ENCODE measurements at regions not wholly inside any gene's neighbourhood (a gene's known extent, or its start where the extent isn't known, plus 50 kb on each side); places are given as distances from the start of the nearest gene placed in this dataset.

- Histone ChIP-seq H3K9me3 (ENCODE audit: low read depth, low read length) (peaks cover 6% of the 10 kb centered on the region), H3K27me3 (ENCODE audit: insufficient read depth, low read length) (no peaks in the 10 kb centered on the region), H3K4me3 (ENCODE audit: low read length) (no peak overlapping the region), H3K4me1 (ENCODE audit: insufficient read depth, low read length) (no peaks in the 10 kb centered on the region)
Observed at GRCh38 chr1:101338714-101339430, 102.1 kb downstream of the S1PR1 start.

- Histone ChIP-seq H3K9me3 (ENCODE audit: low read depth, low read length) (no peaks in the 10 kb centered on the region), H3K4me1 (ENCODE audit: insufficient read depth, low read length) (no peaks in the 10 kb centered on the region), H3K4me3 (ENCODE audit: low read length) (no peak overlapping the region), H3K27me3 (ENCODE audit: insufficient read depth, low read length) (no peaks in the 10 kb centered on the region)
Observed at GRCh38 chr1:101344745-101345144, 107.9 kb downstream of the S1PR1 start.

- no peaks in the 10 kb centered on the region for H3K4me1 ChIP-seq (ENCODE audit: insufficient read depth, low read length)
- no peak overlapping the region for H3K4me3 ChIP-seq (ENCODE audit: low read length)
- H3K27me3 ChIP-seq (ENCODE audit: insufficient read depth, low read length) = no peaks in the 10 kb centered on the region
- H3K9me3 ChIP-seq (ENCODE audit: low read depth, low read length) = no peaks in the 10 kb centered on the region
Observed at GRCh38 chr1:101346419-101346818, 109.6 kb downstream of the S1PR1 start.

- no peaks in the 10 kb centered on the region for H3K27me3 ChIP-seq (ENCODE audit: insufficient read depth, low read length)
- H3K4me3 ChIP-seq (ENCODE audit: low read length) = no peak overlapping the region
- H3K9me3 ChIP-seq (ENCODE audit: low read depth, low read length) = no peaks in the 10 kb centered on the region
- H3K4me1 ChIP-seq (ENCODE audit: insufficient read depth, low read length) = peaks cover 4% of the 10 kb centered on the region
Observed at GRCh38 chr1:101356013-101356412, 119.2 kb downstream of the S1PR1 start.

- no peak overlapping the region for H3K4me3 ChIP-seq (ENCODE audit: low read length)
- H3K4me1 ChIP-seq (ENCODE audit: insufficient read depth, low read length) = peaks cover 4% of the 10 kb centered on the region
- no peaks in the 10 kb centered on the region for H3K27me3 ChIP-seq (ENCODE audit: insufficient read depth, low read length)
- no peaks in the 10 kb centered on the region for H3K9me3 ChIP-seq (ENCODE audit: low read depth, low read length)
Observed at GRCh38 chr1:101356604-101357443, 120.0 kb downstream of the S1PR1 start.

GRCh38 chr1:101357444-101357986 is 120.7 kb downstream of the S1PR1 start:
- H3K27me3 ChIP-seq (ENCODE audit: insufficient read depth, low read length) = no peaks in the 10 kb centered on the region
- H3K9me3 ChIP-seq (ENCODE audit: low read depth, low read length) = no peaks in the 10 kb centered on the region
- H3K4me3 ChIP-seq (ENCODE audit: low read length) = no peak overlapping the region
- H3K4me1 ChIP-seq (ENCODE audit: insufficient read depth, low read length) = peaks cover 4% of the 10 kb centered on the region

- H3K9me3 ChIP-seq (ENCODE audit: low read depth, low read length) = no peaks in the 10 kb centered on the region
- H3K27me3 ChIP-seq (ENCODE audit: insufficient read depth, low read length) = no peaks in the 10 kb centered on the region
- H3K4me3 ChIP-seq (ENCODE audit: low read length) = no peak overlapping the region
- peaks cover 4% of the 10 kb centered on the region for H3K4me1 ChIP-seq (ENCODE audit: insufficient read depth, low read length)
Observed at GRCh38 chr1:101360506-101360905, 123.7 kb downstream of the S1PR1 start.

GRCh38 chr1:101363891-101364318 is 127.1 kb downstream of the S1PR1 start:
- Histone ChIP-seq H3K9me3 (ENCODE audit: low read depth, low read length) (no peaks in the 10 kb centered on the region), H3K4me1 (ENCODE audit: insufficient read depth, low read length) (no peaks in the 10 kb centered on the region), H3K4me3 (ENCODE audit: low read length) (no peak overlapping the region), H3K27me3 (ENCODE audit: insufficient read depth, low read length) (no peaks in the 10 kb centered on the region)

- Histone ChIP-seq H3K9me3 (ENCODE audit: low read depth, low read length) (no peaks in the 10 kb centered on the region), H3K27me3 (ENCODE audit: insufficient read depth, low read length) (no peaks in the 10 kb centered on the region), H3K4me1 (ENCODE audit: insufficient read depth, low read length) (no peaks in the 10 kb centered on the region), H3K4me3 (ENCODE audit: low read length) (no peak overlapping the region)
Observed at GRCh38 chr1:101364370-101365120, 127.7 kb downstream of the S1PR1 start.

GRCh38 chr1:101365186-101365585 is 128.4 kb downstream of the S1PR1 start:
- Histone ChIP-seq H3K9me3 (ENCODE audit: low read depth, low read length) (no peaks in the 10 kb centered on the region), H3K4me1 (ENCODE audit: insufficient read depth, low read length) (no peaks in the 10 kb centered on the region), H3K27me3 (ENCODE audit: insufficient read depth, low read length) (no peaks in the 10 kb centered on the region), H3K4me3 (ENCODE audit: low read length) (no peak overlapping the region)

GRCh38 chr1:101365878-101366277 is 129.1 kb downstream of the S1PR1 start:
- no peaks in the 10 kb centered on the region for H3K9me3 ChIP-seq (ENCODE audit: low read depth, low read length)

GRCh38 chr1:101366513-101367215 is 129.8 kb downstream of the S1PR1 start:
- no peak overlapping the region for H3K4me3 ChIP-seq (ENCODE audit: low read length)
- H3K4me1 ChIP-seq (ENCODE audit: insufficient read depth, low read length) = no peaks in the 10 kb centered on the region
- no peaks in the 10 kb centered on the region for H3K27me3 ChIP-seq (ENCODE audit: insufficient read depth, low read length)
- no peaks in the 10 kb centered on the region for H3K9me3 ChIP-seq (ENCODE audit: low read depth, low read length)

More at GRCh38 chr1:101365878-101366277, 129.1 kb downstream of the S1PR1 start:
- Histone ChIP-seq H3K4me3 (ENCODE audit: low read length) (no peak overlapping the region), H3K27me3 (ENCODE audit: insufficient read depth, low read length) (no peaks in the 10 kb centered on the region), H3K4me1 (ENCODE audit: insufficient read depth, low read length) (no peaks in the 10 kb centered on the region)

GRCh38 chr1:101367630-101368029 is 130.8 kb downstream of the S1PR1 start:
- Histone ChIP-seq H3K4me3 (ENCODE audit: low read length) (no peak overlapping the region), H3K9me3 (ENCODE audit: low read depth, low read length) (no peaks in the 10 kb centered on the region), H3K4me1 (ENCODE audit: insufficient read depth, low read length) (no peaks in the 10 kb centered on the region), H3K27me3 (ENCODE audit: insufficient read depth, low read length) (no peaks in the 10 kb centered on the region)

- Histone ChIP-seq H3K9me3 (ENCODE audit: low read depth, low read length) (no peaks in the 10 kb centered on the region), H3K4me3 (ENCODE audit: low read length) (no peak overlapping the region), H3K4me1 (ENCODE audit: insufficient read depth, low read length) (no peaks in the 10 kb centered on the region), H3K27me3 (ENCODE audit: insufficient read depth, low read length) (no peaks in the 10 kb centered on the region)
Observed at GRCh38 chr1:101370488-101370887, 133.7 kb downstream of the S1PR1 start.

All from mononuclear cell (primary cell).